ENCODE measurements at regions not wholly inside any gene's neighbourhood (a gene's known extent, or its start where the extent isn't known, plus 50 kb on each side); places are given as distances from the start of the nearest gene placed in this dataset.

DNA sequence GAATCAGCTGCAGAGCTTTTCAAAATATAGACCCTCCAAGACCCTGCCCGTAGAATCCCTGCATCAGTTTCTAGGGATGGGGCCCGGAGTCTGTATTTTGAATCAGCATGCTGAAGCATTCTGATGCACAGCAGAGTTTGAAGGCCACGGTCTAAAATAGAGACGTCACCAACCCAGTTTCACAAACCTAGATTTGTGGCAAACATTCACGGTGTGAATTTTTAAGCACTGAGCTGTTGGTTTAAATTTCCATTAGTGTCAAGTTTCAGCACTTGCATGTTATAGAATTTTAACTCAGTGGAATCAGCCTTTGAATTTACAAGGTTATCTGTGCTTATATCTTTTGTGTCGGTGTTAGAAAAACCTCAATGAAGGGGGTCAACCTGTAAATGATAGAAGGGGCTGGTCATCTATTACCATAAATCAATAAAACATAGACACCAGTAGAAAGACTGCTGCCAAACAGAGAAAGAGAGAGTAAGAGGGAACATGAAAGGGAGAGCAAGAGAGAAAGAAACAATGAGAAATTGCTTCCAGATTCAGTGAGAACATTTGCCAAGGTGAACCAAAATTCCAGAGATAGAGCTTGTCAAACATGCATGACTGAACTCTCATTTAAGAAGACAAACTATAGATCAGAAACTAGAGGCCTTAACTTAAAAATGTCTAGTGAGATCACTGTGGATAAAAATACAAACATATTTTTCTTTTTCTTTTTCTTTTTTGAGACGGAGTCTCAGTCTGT is 414.9 kb downstream of the ZSWIM6 start:
- no peak for DNase-seq

DNA sequence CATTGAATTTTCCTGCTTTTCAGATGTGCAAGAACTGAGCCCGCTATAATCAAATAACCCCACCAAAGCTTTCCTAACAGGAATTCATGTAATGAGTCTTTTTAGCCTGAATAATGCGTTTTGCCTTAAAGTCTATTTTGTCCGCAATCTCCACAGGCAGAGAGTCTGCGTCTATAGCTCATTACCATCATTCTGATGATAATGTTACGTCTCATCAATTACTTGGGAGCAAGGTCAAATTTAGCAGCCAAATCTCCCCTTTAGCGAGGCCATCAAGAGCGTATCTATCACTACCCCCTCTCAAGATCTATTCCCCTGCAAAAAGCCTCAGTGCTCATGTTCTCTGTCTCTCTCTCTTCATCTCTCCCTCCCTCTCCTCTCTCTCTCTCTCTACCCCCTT is 416.1 kb downstream of the ZSWIM6 start:
- no peak for DNase-seq

DNA sequence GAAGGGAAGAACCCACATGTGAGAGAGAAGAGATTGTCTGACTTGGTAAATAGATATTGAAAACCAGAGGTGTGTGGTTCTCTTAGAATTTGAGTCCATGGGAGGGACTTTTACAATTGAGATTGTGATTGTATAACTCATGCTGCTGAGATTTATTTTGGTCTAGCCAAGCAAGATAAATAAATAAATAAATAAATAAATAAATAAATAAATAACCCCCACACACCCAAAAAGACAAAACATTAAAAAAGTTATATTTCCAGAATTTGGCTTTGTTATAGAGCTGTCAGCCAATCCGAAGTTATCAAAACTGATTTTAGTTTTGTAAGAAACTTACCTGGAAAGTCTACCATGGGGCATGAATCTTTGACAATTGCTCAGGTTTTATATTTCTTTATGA is 416.6 kb downstream of the ZSWIM6 start:
- no peak for DNase-seq

DNA sequence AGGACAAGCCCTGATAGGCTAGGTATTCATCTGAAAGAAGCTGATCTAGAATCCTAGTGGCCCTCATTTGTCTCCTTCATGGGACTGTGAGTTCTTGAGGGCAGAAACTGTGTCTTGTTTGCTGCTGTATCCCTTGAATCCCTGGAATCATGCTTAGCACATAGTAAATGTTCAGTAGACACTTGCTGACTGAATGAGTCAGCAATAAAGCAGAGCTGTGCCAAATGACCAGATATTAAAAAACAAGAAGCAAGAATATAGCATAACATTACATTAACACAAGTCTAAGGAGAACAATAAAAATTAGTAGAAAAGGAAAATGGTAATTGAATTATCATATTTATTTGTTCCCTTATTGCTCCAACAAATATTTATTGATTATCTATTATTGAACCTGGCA is 420.5 kb downstream of the ZSWIM6 start:
- no peak for DNase-seq

DNA sequence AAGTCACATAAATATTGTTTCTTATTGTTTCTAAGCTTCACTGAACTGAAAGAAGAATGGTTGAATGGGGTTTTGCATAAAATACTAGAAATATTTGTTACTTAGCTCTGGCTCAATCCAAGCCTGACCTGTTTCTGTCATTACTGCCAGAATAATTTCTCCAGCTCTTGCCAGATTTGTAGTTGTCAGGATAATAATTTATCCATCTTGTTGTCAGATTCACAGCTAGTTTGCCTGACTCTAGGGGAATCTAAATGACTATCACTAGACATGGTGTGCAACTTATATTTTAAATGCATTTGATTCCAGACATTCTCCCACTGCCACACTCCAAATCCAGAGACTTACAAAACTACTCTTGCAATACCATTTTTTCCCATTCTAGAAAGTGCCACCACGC is 422.7 kb downstream of the ZSWIM6 start:
- no peak for DNase-seq

DNA sequence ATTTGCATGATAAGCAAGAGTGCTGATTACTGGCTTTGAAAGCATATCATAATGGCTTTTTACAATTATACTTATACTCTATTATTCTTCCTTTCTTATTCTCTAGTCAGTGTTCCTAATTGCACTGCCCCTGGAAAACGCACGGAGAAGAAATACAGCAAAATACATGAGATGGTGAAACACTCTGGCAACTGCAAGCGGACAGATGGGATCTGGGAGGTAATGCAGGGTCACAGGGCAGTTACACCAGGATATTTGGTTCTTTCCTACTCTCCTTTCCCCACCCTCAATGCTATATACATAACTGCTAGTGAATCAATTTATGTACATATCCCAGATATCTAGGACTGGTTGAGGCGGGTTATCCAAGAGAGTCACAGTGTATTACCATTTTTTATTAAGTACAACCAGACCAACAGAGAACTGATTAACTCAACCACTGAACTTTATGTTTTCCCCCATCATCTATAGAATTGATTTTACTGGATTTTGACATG is 423.7 kb downstream of the ZSWIM6 start:
- DNase-seq = no peak

DNA sequence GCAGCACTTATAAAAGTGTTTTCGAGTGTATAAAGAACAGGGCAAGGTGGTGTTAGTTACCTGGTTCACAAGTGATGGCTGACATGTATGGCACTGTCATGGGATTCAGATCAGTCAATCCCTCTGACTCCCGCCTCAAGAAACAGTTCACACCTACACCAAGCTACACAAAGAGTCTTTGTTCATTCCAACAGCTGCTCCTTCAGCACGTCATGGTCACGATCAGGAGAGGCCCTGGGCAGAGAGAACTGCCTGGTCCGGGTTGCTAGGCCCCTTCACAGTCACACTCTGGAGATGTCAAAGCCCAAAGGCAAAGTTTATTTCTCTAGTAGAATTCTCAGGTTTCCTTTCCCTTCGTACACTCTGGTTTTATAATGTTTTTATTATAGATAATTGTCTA is 426.7 kb downstream of the ZSWIM6 start:
- no peak for DNase-seq

DNA sequence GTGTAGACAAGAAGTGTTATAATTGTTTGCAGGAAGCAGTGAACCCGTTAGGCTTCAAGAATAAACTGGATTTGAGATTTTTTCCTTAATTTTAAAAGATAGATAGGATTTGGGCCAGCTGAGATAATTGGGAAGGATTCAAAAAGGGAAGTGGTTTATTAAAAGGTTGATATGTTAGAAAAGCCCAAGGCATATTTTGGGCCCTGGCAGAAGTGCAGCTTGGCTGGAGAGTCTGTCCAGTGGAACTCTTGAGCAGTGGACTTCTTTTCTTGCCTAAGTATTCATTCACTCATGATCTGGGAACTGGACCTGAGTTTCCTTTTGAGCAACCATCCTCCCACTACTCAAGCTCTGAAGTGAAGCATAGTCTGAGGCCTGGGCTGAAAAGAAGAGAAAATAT is 433.4 kb downstream of the ZSWIM6 start:
- DNase-seq = no peak

DNA sequence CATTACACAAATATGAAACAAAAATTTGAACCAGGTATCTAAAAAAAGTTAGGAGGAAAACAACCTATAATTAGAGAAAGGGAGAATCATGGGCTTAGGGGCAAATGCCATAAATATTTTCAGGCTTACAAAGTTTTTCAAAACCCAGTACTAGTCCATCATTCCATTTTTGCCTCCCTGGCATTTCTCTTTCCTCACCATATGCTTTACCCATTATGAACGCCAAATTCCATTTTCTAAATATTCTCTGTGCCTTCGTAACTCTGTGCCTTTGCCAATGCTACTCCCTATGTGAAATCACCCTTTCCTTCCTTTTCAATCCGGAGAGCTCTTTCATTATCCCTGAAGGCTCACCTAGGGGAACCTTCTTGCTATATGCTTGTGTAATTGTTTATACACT is 434.1 kb downstream of the ZSWIM6 start:
- DNase-seq = no peak

DNA sequence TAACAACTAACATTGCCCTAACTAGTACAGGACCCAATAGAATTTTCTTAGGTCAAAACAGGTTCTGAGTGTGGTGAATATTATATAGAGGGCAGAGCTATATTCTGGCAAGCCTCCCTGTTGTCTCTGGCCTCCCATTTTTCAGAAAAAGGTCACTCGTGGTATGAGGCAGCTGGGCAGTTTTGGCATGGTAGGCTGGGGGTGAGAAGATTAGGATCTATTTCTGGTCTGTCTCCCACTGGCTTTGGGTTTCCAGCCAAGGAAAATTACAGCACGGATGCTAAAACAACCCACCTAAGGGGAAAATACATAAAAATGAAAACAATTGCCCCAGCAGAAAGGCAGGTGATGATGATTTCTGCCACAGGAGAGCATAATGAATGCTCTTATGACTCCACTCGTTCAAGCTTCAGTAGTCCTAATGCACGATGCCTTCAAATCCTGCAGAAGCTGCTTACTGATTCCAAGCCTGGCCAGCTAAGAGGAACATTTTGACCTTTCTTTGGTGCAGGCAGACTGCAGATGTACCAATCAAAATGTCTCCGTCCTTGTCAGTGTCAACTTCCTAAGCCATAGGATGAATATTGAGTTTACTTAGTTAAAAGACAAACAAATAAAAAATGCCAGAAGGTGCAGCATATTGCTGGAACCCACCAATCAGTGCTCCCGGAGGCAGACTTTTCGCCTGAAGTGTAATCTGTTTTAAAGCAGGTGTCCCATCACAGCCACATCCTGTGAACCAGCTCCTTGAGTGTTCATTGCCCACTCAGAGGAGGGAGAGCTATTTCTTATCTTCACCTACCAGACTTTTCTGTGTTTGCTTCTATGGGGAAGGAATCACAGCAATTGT is 435.4 kb downstream of the ZSWIM6 start:
- peak; percentile 75 to 92 for DNase-seq

DNA sequence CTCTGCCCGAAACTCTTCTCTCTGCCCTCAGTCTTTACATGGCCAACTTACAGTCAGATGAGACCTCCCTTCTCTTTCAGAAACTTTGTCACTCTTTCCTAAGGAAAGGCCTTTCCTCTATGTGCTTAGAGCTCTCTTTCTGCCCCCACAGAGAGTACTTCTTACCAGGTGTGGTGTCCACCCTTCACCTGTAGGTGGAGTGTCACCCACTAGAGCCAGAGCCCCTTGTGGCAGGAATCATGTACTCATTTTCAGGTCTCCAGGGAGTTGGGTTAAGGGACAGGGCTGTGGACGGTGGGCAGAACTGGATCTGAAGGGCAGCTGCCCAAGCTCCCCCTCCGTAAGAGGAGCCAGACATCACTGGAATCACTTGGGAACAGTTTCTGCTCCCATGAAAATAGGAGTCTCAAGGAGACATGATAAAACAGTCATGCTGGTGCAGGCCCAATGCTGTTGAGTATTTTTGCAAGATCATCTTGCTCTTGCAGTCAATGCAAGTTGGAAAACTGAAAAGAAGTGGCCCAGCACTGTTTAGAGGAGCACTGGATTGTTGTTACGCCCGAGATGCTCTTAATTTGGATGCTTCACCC is 436.7 kb downstream of the ZSWIM6 start:
- peak; percentile 2 to 34 for DNase-seq

DNA sequence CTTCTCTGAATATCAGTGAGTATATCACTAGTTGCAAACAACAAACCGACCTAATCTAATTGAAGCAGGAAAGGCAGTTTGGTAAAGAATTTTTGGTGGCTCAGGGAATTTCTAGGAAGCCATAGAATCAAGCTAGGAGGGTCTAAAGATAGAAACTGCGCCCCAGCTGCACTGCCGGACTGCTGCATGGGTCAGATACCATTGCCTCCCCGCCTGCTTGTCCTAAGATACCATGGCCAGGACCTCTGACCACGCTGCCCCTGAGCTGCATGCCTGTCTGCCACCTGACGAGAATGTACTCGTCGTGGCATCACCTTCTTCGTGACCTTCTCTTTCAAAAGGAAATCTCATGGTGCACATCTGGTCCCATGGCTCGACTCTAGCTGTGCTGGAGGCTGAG is 439.0 kb downstream of the ZSWIM6 start:
- no peak for DNase-seq

DNA sequence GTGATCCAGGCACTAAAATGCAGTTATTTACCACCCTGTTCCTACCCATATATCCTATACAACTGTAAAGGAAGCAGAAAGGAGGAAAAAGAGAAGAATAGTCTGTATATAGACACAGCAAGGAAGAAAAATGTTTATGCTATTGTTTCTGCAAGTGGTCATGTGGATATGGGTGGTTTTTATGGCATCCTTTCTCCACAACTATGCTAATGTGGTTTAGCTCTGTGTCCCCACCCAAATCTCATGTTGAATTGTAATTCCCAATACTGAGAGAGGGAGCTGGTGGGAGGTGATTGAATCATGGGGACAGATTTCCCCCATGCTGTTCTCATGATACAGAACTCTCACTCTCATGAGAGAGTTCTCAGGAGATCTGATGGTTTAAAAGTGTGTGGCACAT is 439.8 kb downstream of the ZSWIM6 start:
- DNase-seq = no peak

DNA sequence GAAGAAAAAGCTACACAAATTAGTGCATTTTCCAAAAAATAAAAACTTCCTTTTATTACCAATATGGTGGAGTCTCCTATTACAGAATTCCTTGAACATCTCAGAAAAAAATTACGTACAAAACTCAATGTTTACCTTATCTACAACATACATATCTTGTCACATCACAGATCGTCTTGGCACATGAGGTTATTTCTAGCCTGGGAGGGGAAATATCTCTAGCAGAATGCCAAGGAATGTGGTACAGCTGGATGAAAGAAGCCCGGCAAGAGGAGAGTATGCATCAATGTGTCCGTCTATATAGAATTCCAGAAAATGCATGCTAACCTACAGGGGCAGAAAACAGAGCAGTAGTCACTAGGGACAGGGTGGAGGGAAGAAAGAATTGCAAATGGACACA is 443.8 kb downstream of the ZSWIM6 start:
- DNase-seq = no peak

DNA sequence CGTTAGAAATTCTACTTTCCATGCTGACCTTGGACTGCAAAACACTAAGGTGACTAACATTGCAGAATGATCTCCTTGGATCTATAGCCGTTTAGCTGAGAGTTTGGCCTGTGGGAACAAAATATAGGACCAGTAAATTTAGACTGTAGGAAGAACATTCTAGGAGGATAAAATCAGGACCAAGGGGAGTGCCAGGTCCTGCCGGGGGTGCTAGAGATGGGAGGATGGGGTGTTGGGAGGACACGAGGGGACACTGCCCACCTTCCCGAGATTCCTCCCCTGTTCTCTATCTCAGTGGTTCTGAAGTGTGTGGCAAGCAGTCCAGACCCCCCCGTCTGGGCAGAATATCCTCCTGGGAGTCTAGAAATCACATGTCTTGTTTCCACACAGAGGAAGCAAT is 445.2 kb downstream of the ZSWIM6 start:
- no peak for DNase-seq

DNA sequence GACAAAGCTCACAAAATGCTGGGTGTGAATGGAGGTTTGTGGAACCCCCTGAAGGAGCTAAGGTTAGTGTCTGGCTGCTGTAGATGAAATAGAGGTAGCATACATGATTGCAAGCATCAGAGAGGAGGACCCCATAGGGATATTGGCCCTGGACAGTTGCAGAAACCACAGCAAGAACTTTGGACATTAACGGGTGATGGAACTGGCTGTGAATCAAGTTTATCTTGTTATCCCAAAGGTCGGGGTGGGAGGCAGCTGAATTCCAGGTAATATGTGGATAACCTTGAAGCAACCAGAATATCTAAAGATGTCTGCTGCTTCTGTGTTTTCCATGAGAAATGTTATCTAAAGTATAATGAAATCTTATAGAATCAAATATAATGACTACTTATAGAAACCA is 447.7 kb downstream of the ZSWIM6 start:
- no peak for DNase-seq

DNA sequence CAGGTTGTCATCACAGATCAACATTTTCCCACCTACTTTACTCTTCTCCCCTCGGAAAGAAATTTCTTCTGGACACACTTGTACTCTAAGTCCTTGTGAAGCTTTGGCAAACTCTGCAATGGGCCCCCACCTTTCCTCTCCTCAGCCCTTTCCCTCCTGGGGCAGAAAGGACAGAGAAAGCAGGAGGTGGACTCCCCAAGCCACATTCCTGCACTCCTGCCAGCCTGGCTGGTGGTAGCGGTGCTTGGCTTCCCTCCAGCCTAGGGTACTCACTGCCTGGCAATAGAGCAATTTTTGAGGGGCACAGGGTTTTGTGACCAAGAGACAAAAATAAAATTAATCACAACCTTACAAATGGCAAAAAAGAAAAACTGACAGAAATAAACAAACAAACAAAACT is 451.4 kb downstream of the ZSWIM6 start:
- DNase-seq = no peak

DNA sequence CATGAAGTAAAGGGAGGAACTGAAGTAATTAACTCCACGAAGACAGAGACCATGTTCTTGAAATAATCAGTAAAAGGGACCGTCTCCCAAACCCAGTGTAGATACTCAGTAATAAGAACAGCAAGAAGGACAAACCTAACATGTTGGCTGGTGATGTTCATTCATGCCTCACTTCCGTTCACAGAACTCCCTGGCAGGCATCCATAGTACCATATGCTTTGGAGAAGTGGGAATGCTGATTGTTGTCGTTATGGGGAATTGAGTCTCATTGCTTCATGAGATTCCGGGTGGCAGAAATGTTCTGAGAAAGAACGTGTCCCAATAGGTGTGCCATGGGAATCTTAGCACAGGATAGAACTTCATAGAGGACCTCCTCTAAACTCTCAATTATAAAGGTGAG is 452.3 kb downstream of the ZSWIM6 start:
- no peak for DNase-seq

DNA sequence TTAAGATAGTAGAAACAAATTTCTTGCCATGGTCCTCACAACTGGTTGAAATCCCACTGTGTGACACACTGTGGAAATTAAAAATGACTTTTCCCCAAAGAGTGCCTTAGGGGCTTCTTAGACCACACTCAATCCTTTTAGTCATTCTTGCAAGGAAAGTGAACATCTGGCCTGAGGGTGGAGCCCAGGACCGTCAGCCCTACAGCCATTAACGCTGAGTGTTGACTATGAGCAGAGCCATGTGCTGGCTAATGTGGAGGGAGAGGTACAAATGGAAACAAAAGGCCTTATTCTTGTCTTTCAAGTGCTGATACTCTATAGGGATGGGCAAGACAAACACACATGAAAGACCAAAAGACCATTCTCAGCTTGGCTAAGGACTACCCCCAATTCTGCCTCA is 456.5 kb downstream of the ZSWIM6 start:
- DNase-seq = no peak

DNA sequence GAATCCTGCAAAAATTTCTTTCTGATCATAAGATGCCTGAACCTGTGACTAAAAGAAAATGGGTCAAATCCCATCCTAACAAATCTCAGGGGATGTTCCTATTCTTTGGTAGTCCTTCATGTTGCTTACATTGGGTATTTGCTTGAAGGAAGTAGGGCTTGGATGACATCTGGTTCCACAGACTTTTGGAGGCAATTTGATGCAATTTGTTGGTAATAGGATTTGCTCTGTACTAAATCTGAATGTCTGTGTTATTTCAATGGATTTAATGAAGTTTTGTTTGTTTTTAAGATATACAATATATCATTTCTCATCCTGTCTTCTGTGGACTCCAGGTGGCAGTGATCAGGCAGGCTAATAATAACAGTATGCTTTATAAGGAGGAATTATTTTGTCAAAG is 457.9 kb downstream of the ZSWIM6 start:
- no peak for DNase-seq

DNA sequence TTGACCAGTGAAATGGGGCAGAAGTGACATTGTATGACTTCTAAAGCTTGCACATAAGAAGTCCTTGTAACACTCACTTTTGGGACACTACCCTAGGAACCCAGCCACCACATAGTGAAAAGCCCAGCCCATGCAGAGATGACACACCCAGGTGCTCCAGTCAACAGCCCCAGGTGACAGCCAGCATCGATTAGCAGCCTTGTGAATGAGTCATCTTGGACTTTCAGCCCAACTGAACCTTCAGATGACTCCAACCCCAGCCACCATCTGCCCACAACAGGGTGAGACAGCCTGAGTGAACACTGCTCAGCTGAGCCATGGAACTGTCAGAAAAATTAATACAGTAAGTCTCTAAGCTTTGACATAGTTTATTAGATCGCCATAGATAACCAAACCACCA is 458.6 kb downstream of the ZSWIM6 start:
- DNase-seq = no peak

DNA sequence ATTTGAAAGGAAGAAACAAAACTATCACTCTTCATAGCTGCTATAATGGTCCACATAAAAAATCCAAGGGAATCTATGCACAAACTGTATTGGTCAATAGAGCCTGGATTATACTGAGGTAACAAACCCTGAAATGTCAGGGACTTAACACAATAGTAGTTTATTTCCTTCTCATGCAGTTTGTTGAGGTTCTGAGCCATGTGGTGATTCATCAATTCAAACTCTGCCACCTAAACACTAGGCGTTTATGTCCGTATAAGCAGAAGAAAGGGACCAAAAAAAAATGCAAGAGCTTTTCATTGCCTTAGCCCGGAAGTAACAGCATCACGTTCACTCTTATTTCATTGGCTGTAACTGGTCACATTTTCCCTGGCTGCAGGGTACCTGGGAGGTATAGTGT is 464.7 kb downstream of the ZSWIM6 start:
- DNase-seq = no peak

DNA sequence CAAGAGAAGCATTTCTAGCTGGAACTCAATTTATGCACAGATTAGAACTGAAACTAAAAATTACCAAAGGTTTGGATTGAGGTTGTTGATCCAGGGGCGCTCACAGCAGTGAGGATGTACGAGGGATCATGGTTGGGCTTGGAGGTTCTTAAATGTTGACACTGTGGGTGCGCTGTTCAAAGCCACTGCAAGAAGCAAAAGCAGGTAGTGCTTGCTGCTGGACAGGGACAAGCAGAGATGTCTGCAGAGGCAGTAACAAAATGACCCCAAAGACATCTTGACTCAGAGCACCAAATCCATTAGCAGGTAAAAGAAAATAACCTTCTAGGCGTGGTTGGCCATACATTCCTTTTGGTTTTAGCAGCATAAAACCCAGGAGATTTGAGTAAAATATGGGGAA is 468.4 kb downstream of the ZSWIM6 start:
- DNase-seq = no peak

DNA sequence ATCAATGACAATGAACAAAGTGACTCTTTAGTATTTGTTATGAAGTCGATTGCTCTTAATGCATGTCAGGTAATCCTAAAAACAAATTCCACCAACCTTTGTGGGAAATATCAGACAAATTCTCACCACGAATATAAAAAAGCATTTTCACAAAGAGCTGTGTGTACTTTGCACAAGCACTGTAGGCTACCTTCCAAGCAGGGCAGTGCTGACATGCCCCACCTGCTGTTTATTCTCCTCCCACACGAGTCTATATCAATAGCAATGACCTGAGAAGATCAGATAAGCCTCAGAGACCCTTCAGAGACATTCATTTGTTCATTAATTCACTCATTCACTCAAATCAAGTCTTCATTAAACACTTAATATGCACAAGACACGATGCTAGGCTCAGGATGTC is 469.1 kb downstream of the ZSWIM6 start:
- no peak for DNase-seq

Data from NCI-H2081 (cell line).